Neural progenitor cell (in vitro differentiated cells): ENCODE measurements at regions not wholly inside any gene's neighbourhood (a gene's known extent, or its start where the extent isn't known, plus 50 kb on each side); places are given as distances from the start of the nearest gene placed in this dataset.

Experiments
- DNase-seq: peaks from one replicate; pipeline ENCODE4 v3.0.0-alpha.2; 2016; ENCODE audit warnings: low spot score
- H2AFZ ChIP-seq: fragments of 200-600 bp; sonication (generic); replicated peaks from 2 replicates; pipeline ENCODE4 v1.6.1; 2016; ENCODE audit warnings: antibody characterized with exemption
- H3F3A ChIP-seq: fragments of 200-600 bp; sonication (generic); 2 replicates; pipeline ENCODE4 v1.6.1; 2016; ENCODE audit warnings: antibody characterized with exemption, low read depth
- H3K27ac ChIP-seq: fragments of 200-600 bp; sonication (generic); 2 replicates; pipeline ENCODE4 v1.5.1; 2016; ENCODE audit warnings: mild to moderate bottlenecking
- H3K27me3 ChIP-seq: fragments of 200-600 bp; sonication (generic); 2 replicates; pipeline ENCODE4 v1.6.1; 2016; ENCODE audit warnings: mild to moderate bottlenecking, moderate library complexity
- H3K36me3 ChIP-seq: fragments of 200-600 bp; sonication (generic); 2 replicates; pipeline ENCODE4 v1.5.1; 2016
- H3K4me1 ChIP-seq: fragments of 200-600 bp; sonication (generic); 2 replicates; pipeline ENCODE4 v1.6.1; 2016; ENCODE audit warnings: mixed run types
- H3K4me2 ChIP-seq: fragments of 200-600 bp; sonication (generic); 2 replicates; pipeline ENCODE4 v1.6.1; 2016
- H3K4me3 ChIP-seq: fragments of 200-600 bp; sonication (generic); 2 replicates; pipeline ENCODE4 v1.5.1; 2016
- H3K79me2 ChIP-seq: fragments of 200-600 bp; sonication (generic); 2 replicates; pipeline ENCODE4 v1.6.1; 2016; ENCODE audit warnings: low read depth
- H3K9ac ChIP-seq: fragments of 200-600 bp; sonication (generic); 2 replicates; pipeline ENCODE4 v1.6.1; 2016
- H3K9me3 ChIP-seq: fragments of 200-600 bp; sonication (generic); 2 replicates; pipeline ENCODE4 v1.5.1; 2016; ENCODE audit warnings: low read depth
- H4K20me1 ChIP-seq: fragments of 200-600 bp; sonication (generic); 2 replicates; pipeline ENCODE4 v1.6.1; 2016; ENCODE audit warnings: low read depth
- H3K27ac Mint-ChIP-seq: 3 replicates; pipeline ENCODE4 v1.8.0; 2021; ENCODE audit warnings: mixed read lengths
- H3K27me3 Mint-ChIP-seq: 2 replicates; pipeline ENCODE4 v1.8.0; 2022; ENCODE audit warnings: low read depth, mild to moderate bottlenecking, inconsistent platforms, moderate library complexity, mixed read lengths; ENCODE audit not compliant: insufficient read depth
- H3K36me3 Mint-ChIP-seq: 3 replicates; pipeline ENCODE4 v1.8.0; 2021; ENCODE audit warnings: mixed read lengths
- H3K4me1 Mint-ChIP-seq: 3 replicates; pipeline ENCODE4 v1.8.0; 2021; ENCODE audit warnings: mixed read lengths
- H3K4me3 Mint-ChIP-seq: 3 replicates; pipeline ENCODE4 v1.8.0; 2021; ENCODE audit warnings: mild to moderate bottlenecking, moderate library complexity, mixed read lengths
- H3K9me3 Mint-ChIP-seq: 3 replicates; pipeline ENCODE4 v1.8.0; 2020; ENCODE audit warnings: mixed read lengths
- EZH2 ChIP-seq: fragments of 200-600 bp; sonication (generic); IDR thresholded peaks from 2 replicates; pipeline ENCODE4 v1.6.1; 2017; ENCODE audit warnings: antibody characterized with exemption, mild to moderate bottlenecking, moderate library complexity
- EZH2phosphoT487 ChIP-seq: fragments of 200-600 bp; sonication (generic); IDR thresholded peaks from 2 replicates; pipeline ENCODE4 v1.6.1; 2017; ENCODE audit warnings: antibody characterized with exemption
- TF ChIP-seq, protein P1 (sequence below): fragments of 200-600 bp; sonication (generic); IDR thresholded peaks from 2 replicates; pipeline ENCODE4 v1.5.1; 2017; ENCODE audit warnings: antibody characterized with exemption, mild to moderate bottlenecking

DNA sequence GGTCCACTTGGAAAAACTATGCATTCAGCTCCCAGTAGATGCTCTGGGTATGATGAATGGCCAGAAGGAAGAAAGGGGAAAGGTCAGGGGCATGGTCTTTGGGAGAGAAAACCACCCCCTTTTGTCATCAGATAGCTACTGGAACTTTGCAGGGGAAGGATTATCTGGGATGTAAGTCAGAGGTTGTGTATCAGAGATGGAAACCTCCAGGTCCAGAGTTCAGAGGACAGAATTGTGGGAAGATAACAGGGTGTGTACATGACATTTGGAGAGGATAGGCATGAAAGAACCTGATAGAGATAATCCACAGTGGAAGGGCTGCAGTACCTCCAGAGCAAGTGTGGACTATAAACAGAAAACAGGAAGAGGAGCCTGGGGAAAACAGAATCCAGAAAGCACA lies 262.7 kb downstream of the SPRY1 start:
- TF ChIP-seq, protein P1, sequence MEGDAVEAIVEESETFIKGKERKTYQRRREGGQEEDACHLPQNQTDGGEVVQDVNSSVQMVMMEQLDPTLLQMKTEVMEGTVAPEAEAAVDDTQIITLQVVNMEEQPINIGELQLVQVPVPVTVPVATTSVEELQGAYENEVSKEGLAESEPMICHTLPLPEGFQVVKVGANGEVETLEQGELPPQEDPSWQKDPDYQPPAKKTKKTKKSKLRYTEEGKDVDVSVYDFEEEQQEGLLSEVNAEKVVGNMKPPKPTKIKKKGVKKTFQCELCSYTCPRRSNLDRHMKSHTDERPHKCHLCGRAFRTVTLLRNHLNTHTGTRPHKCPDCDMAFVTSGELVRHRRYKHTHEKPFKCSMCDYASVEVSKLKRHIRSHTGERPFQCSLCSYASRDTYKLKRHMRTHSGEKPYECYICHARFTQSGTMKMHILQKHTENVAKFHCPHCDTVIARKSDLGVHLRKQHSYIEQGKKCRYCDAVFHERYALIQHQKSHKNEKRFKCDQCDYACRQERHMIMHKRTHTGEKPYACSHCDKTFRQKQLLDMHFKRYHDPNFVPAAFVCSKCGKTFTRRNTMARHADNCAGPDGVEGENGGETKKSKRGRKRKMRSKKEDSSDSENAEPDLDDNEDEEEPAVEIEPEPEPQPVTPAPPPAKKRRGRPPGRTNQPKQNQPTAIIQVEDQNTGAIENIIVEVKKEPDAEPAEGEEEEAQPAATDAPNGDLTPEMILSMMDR = no peak
- TF ChIP-seq EZH2 (no peak), EZH2phosphoT487 (no peak)
- peaks cover 40% of the 10 kb centered on the region for H3K36me3 Mint-ChIP-seq
- peaks cover 49% of the 10 kb centered on the region for H3K9me3 Mint-ChIP-seq

GRCh38 chr4:123659730-123660129 lies 263.1 kb downstream of the SPRY1 start:
- Histone ChIP-seq H3K4me2 (no peak overlapping the region), H3K79me2 (no peaks in the 10 kb centered on the region), H2AFZ (no peak overlapping the region), H3K4me3 (no peak overlapping the region), H3K27me3 (no peaks in the 10 kb centered on the region), H3K36me3 (no peaks in the 10 kb centered on the region), H3F3A (no peaks in the 10 kb centered on the region), H3K4me1 (no peaks in the 10 kb centered on the region), H4K20me1 (no peaks in the 10 kb centered on the region), H3K27ac (no peak overlapping the region), H3K9me3 (peaks cover 12% of the 10 kb centered on the region), H3K9ac (no peak overlapping the region)
- peaks cover 2% of the 10 kb centered on the region for H3K27me3 Mint-ChIP-seq
- DNase-seq = no peak
- H3K4me1 Mint-ChIP-seq = peaks cover 7% of the 10 kb centered on the region
- no peak for TF ChIP-seq EZH2phosphoT487
- TF ChIP-seq, protein P1 = peak; percentile 50
- H3K9me3 Mint-ChIP-seq = peaks cover 44% of the 10 kb centered on the region
- no peak overlapping the region for H3K4me3 Mint-ChIP-seq
- H3K36me3 Mint-ChIP-seq = peaks cover 35% of the 10 kb centered on the region
- no peak overlapping the region for H3K27ac Mint-ChIP-seq

More for the DNA sequence above, 262.7 kb downstream of the SPRY1 start:
- Histone ChIP-seq H3K27ac (no peak overlapping the region), H4K20me1 (no peaks in the 10 kb centered on the region), H3K36me3 (no peaks in the 10 kb centered on the region), H3K9me3 (peaks cover 12% of the 10 kb centered on the region), H2AFZ (no peak overlapping the region), H3K4me1 (no peaks in the 10 kb centered on the region), H3K4me2 (no peak overlapping the region), H3K79me2 (no peaks in the 10 kb centered on the region), H3F3A (no peaks in the 10 kb centered on the region), H3K9ac (no peak overlapping the region), H3K27me3 (no peaks in the 10 kb centered on the region), H3K4me3 (no peak overlapping the region)
- peaks cover 2% of the 10 kb centered on the region for H3K27me3 Mint-ChIP-seq
- peaks cover 7% of the 10 kb centered on the region for H3K4me1 Mint-ChIP-seq
- H3K27ac Mint-ChIP-seq = no peak overlapping the region
- H3K4me3 Mint-ChIP-seq = no peak overlapping the region
- DNase-seq = no peak

GRCh38 chr4:123661080-123661737 lies 264.6 kb downstream of the SPRY1 start:
- no peak overlapping the region for H3K9ac ChIP-seq
- H2AFZ ChIP-seq = no peak overlapping the region
- Mint-ChIP-seq H3K27me3 (peaks cover 2% of the 10 kb centered on the region), H3K27ac (no peak overlapping the region), H3K4me1 (peaks cover 7% of the 10 kb centered on the region), H3K9me3 (peaks cover 41% of the 10 kb centered on the region), H3K4me3 (no peak overlapping the region), H3K36me3 (peaks cover 30% of the 10 kb centered on the region)
- H3K4me1 ChIP-seq = no peaks in the 10 kb centered on the region
- no peaks in the 10 kb centered on the region for H3F3A ChIP-seq
- H3K36me3 ChIP-seq = no peaks in the 10 kb centered on the region
- DNase-seq = no peak
- H3K79me2 ChIP-seq = no peaks in the 10 kb centered on the region
- no peak overlapping the region for H3K4me3 ChIP-seq
- no peaks in the 10 kb centered on the region for H4K20me1 ChIP-seq
- no peak overlapping the region for H3K4me2 ChIP-seq
- no peaks in the 10 kb centered on the region for H3K27me3 ChIP-seq
- TF ChIP-seq, protein P1 = peak; percentile 67
- TF ChIP-seq EZH2phosphoT487 = no peak
- H3K9me3 ChIP-seq = peaks cover 7% of the 10 kb centered on the region
- H3K27ac ChIP-seq = no peak overlapping the region
